GM08714 (cell line): ENCODE measurements at regions not wholly inside any gene's neighbourhood (a gene's known extent, or its start where the extent isn't known, plus 50 kb on each side); places are given as distances from the start of the nearest gene placed in this dataset.

Experiments used
- H3K4me3 ChIP-seq: fragments of 200-500 bp; sonication (Bioruptor generic); 2 replicates; pipeline ENCODE4 v1.5.1; 2014; ENCODE audit warnings: mild to moderate bottlenecking, low read length, inconsistent platforms
- ZNF274 ChIP-seq: IDR thresholded peaks from 2 replicates; pipeline ENCODE4 v1.6.1; 2012; ENCODE audit warnings: mild to moderate bottlenecking, low read depth, low read length

GRCh38 chr3:18018491-18019160 is 276.2 kb upstream of the TBC1D5 start:
- TF ChIP-seq ZNF274, result no peak
- H3K4me3 ChIP-seq, result no peak overlapping the region

DNA sequence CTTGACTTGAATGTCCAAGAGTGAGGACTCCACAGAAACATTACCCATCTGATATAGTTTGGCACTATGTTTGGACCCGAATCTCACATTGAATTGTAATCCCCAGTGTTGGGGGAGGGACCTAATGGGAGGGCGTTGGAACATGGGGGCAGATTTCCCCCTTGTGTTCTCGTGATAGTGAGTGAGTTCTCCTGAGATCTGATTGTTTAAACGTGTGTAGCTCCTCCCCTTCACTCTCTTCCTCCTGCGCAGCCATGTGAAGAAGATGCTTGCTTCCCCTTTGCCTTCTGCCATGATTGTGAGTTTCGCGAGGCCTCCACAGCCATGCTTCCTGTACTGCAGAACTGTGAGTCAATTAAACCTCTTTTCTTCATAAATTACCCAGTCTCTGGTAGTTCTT is 273.9 kb upstream of the TBC1D5 start:
- no peak for TF ChIP-seq ZNF274
- H3K4me3 ChIP-seq, result no peak overlapping the region

DNA sequence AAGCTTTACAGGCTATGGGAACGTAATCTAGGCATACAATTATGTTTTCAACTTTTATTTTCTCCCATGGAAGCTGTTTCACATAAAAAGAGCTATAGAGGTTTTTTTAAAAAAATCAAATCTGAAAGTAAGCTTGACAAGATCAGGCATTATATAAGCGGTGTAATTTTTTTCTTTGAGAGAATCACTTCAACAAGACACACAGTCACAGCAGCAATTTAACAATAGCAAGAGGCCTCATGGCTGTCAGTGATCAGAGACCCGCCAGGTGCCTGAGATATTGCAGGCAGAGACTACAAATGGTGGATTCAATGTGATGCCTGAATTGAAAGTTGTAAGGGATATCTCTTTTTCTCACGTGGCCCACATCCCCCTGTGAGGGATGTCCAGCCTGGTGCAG is 270.5 kb upstream of the TBC1D5 start:
- no peak overlapping the region for H3K4me3 ChIP-seq
- no peak for TF ChIP-seq ZNF274

GRCh38 chr3:18012436-18012835 is 270.0 kb upstream of the TBC1D5 start:
- no peak overlapping the region for H3K4me3 ChIP-seq
- TF ChIP-seq ZNF274, result no peak

GRCh38 chr3:18011387-18011786 is 269.0 kb upstream of the TBC1D5 start:
- no peak overlapping the region for H3K4me3 ChIP-seq
- no peak for TF ChIP-seq ZNF274

DNA sequence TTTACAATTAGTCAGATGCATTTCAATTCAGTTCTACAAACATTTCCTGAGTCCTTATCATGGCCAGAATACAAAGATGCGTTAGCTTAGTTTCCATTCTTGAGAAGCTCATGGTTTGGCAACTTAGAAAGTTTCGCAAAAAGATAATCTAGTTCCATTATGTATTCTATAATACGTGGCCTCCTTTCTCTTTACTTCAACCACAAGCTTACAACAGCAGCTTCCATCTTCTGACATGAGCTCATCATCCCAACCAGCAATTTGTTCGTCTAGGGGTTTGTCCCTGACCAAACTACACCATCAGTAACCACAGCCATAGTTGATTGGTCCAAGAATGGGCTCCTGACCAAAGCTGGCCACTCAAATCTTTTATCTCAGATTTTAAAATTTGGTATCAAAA is 267.6 kb upstream of the TBC1D5 start:
- H3K4me3 ChIP-seq, result no peak overlapping the region
- TF ChIP-seq ZNF274, result no peak

- no peak overlapping the region for H3K4me3 ChIP-seq
- TF ChIP-seq ZNF274, result no peak
Observed at GRCh38 chr3:18008706-18009368, 266.4 kb upstream of the TBC1D5 start.

- TF ChIP-seq ZNF274, result no peak
- no peak overlapping the region for H3K4me3 ChIP-seq
Observed at GRCh38 chr3:18007980-18008379, 265.5 kb upstream of the TBC1D5 start.

- H3K4me3 ChIP-seq, result no peak overlapping the region
- no peak for TF ChIP-seq ZNF274
Observed at GRCh38 chr3:17995769-17996168, 253.3 kb upstream of the TBC1D5 start.

DNA sequence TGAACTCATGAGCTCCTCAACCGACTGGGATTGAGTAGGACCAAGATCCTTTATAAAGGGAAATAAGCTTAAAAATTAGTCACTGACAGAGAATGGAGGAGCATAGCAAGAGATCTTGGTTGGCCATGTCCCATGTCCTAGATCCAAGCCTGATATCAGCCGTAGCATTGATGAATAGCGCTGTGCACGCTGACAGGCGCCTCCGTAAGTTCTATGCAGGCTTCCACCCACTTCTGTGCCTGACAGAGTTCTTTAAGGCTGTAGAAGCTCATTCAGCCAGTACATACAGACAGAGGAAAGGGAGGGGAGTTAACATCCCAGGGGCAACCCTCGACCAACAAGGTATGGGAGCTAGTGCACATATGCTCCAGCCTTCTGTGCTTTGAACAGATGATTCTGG is 251.7 kb upstream of the TBC1D5 start:
- H3K4me3 ChIP-seq, result no peak overlapping the region
- no peak for TF ChIP-seq ZNF274

- no peak for TF ChIP-seq ZNF274
- no peak overlapping the region for H3K4me3 ChIP-seq
Observed at GRCh38 chr3:17990390-17990789, 248.0 kb upstream of the TBC1D5 start.

- no peak for TF ChIP-seq ZNF274
- H3K4me3 ChIP-seq, result no peak overlapping the region
Observed at GRCh38 chr3:17986348-17986816, 244.0 kb upstream of the TBC1D5 start.

DNA sequence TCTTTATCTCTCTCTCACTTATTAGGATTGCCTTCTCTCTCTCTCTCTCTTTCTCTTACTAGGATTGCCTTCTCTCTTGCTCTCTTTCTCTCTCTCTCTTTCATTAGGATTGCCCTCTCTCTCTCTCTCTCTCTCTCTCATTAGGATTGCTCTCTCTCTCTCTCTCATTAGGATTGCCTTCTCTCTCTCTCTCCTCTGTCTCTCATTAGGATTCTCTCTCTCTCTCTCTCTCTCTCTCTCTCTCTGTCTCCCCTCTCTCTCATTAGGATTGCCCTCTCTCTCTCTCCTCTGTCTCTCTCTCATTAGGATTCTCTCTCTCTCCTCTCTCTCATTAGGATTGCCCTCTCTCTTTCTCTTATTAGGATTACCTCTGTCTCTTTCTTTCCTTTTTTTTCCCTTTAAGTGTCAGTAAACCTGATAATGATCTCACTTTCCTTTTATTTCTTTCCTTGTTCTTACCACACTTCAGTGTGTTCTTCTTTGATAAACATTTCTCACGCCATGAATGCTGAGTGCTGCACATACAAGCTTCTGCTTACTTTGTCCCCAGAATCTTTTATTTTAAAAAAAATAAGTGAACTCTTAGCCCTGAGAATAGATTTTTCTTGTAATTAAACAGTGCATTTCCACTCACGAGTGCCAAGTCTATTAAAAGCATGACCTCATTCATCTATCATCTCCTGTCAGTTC is 243.4 kb upstream of the TBC1D5 start:
- H3K4me3 ChIP-seq, result no peak overlapping the region
- no peak for TF ChIP-seq ZNF274

GRCh38 chr3:17983106-17983505 is 240.7 kb upstream of the TBC1D5 start:
- H3K4me3 ChIP-seq, result no peak overlapping the region
- TF ChIP-seq ZNF274, result no peak
